ENCODE measurements at regions not wholly inside any gene's neighbourhood (a gene's known extent, or its start where the extent isn't known, plus 50 kb on each side); places are given as distances from the start of the nearest gene placed in this dataset.

DNA sequence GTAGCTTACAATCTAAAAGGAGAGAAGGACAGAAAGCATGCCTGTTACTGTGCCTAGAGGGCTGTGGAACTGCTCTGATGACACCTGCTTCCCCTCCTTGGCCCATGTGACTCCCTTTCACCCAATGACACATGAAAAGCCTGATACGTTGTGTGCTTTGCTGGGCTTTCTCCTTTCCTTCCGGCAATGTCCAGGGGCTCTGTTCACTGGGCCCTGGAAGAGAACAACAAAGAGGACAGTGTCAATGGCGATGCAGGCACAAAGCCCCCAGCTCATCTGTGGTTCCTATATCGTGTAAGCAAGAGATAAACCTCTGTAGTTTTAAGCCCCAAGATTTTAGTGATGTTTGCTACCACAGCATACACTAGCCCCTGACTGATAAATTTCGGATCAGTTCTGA is 306.1 kb downstream of the ABCC12 start:
- no peak for TF ChIP-seq EZH2 (IDR thresholded peaks at IDR 0.05; ENCODE audit: borderline replicate concordance, low read length)
- TF ChIP-seq, protein P1, sequence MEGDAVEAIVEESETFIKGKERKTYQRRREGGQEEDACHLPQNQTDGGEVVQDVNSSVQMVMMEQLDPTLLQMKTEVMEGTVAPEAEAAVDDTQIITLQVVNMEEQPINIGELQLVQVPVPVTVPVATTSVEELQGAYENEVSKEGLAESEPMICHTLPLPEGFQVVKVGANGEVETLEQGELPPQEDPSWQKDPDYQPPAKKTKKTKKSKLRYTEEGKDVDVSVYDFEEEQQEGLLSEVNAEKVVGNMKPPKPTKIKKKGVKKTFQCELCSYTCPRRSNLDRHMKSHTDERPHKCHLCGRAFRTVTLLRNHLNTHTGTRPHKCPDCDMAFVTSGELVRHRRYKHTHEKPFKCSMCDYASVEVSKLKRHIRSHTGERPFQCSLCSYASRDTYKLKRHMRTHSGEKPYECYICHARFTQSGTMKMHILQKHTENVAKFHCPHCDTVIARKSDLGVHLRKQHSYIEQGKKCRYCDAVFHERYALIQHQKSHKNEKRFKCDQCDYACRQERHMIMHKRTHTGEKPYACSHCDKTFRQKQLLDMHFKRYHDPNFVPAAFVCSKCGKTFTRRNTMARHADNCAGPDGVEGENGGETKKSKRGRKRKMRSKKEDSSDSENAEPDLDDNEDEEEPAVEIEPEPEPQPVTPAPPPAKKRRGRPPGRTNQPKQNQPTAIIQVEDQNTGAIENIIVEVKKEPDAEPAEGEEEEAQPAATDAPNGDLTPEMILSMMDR (IDR thresholded peaks at IDR 0.05; ENCODE audit: low read length) = no peak

Data from OCI-LY1 (cell line).